ENCODE measurements at regions not wholly inside any gene's neighbourhood (a gene's known extent, or its start where the extent isn't known, plus 50 kb on each side); places are given as distances from the start of the nearest gene placed in this dataset.
"Not testable (repeated sequence)": the region's sequence is repeated elsewhere in the genome, so short reads cannot be mapped to it uniquely, and the experiment has no call there.

- DNase-seq (ENCODE audit: low read depth) = no peak
These were observed 109.2 kb downstream of the OSTF1 start for GRCh38 chr9:75197561-75197960.

GRCh38 chr9:75198436-75198835 is 110.1 kb downstream of the OSTF1 start:
- no peak for DNase-seq (ENCODE audit: low read depth)

- no peak for DNase-seq (ENCODE audit: low read depth)
These were observed 112.7 kb downstream of the OSTF1 start for GRCh38 chr9:75200892-75201470.

- no peak for DNase-seq (ENCODE audit: low read depth)
These were observed 113.3 kb downstream of the OSTF1 start for GRCh38 chr9:75201480-75202209.

GRCh38 chr9:75207997-75208396 is 119.7 kb downstream of the OSTF1 start:
- not testable (repeated sequence) for DNase-seq (ENCODE audit: low read depth)

- no peak for DNase-seq (ENCODE audit: low read depth)
These were observed 121.9 kb downstream of the OSTF1 start for GRCh38 chr9:75210215-75210614.

- no peak for DNase-seq (ENCODE audit: low read depth)
These were observed 125.5 kb downstream of the OSTF1 start for GRCh38 chr9:75213765-75214164.

GRCh38 chr9:75226403-75227139 is 138.3 kb downstream of the OSTF1 start:
- DNase-seq (ENCODE audit: low read depth) = no peak

- DNase-seq (ENCODE audit: low read depth) = no peak
These were observed 140.6 kb downstream of the OSTF1 start for GRCh38 chr9:75228893-75229292.

GRCh38 chr9:75229605-75230332 is 141.5 kb downstream of the OSTF1 start:
- no peak for DNase-seq (ENCODE audit: low read depth)

GRCh38 chr9:75230469-75230868 is 142.2 kb downstream of the OSTF1 start:
- no peak for DNase-seq (ENCODE audit: low read depth)

- DNase-seq (ENCODE audit: low read depth) = no peak
These were observed 142.9 kb downstream of the OSTF1 start for GRCh38 chr9:75231167-75231566.

GRCh38 chr9:75233011-75233410 is 144.7 kb downstream of the OSTF1 start:
- DNase-seq (ENCODE audit: low read depth) = no peak

GRCh38 chr9:75235632-75236031 is 147.3 kb downstream of the OSTF1 start:
- no peak for DNase-seq (ENCODE audit: low read depth)

GRCh38 chr9:75238311-75238976 is 150.1 kb downstream of the OSTF1 start:
- DNase-seq (ENCODE audit: low read depth) = peak; percentile 4

GRCh38 chr9:75239176-75239575 is 150.9 kb downstream of the OSTF1 start:
- DNase-seq (ENCODE audit: low read depth) = no peak

- no peak for DNase-seq (ENCODE audit: low read depth)
These were observed 154.1 kb downstream of the OSTF1 start for GRCh38 chr9:75242426-75242825.

GRCh38 chr9:75246949-75247348 is 158.6 kb downstream of the OSTF1 start:
- no peak for DNase-seq (ENCODE audit: low read depth)

- peak; percentile 26 for DNase-seq (ENCODE audit: low read depth)
These were observed 177.2 kb downstream of the OSTF1 start for GRCh38 chr9:75265525-75265972.

GRCh38 chr9:75269197-75269596 is 180.9 kb downstream of the OSTF1 start:
- DNase-seq (ENCODE audit: low read depth) = no peak

- not testable (repeated sequence) for DNase-seq (ENCODE audit: low read depth)
These were observed 184.7 kb downstream of the OSTF1 start for GRCh38 chr9:75273055-75273454.

- no peak for DNase-seq (ENCODE audit: low read depth)
These were observed 186.5 kb downstream of the OSTF1 start for GRCh38 chr9:75274781-75275180.

All from activated T-cell treated with anti-CD3 and anti-CD28 coated beads for 1 hour (primary cell).